Mesenchymal stem cell (in vitro differentiated cells and primary cell): ENCODE measurements at regions not wholly inside any gene's neighbourhood (a gene's known extent, or its start where the extent isn't known, plus 50 kb on each side); places are given as distances from the start of the nearest gene placed in this dataset.

Source experiments
- DNase-seq: peaks from one replicate; pipeline ENCODE4 v3.0.0-alpha.2; 2013
- H2AFZ ChIP-seq: one replicate; pipeline ENCODE4 v1.6.1; 2013; ENCODE audit warnings: low read depth, mild to moderate bottlenecking, control low read depth, inconsistent platforms, low read length, moderate library complexity
- H2AK5ac ChIP-seq: 2 replicates; pipeline ENCODE4 v1.6.1; 2013; ENCODE audit warnings: low read length, moderate library complexity, mild to moderate bottlenecking, inconsistent platforms; ENCODE audit not compliant: severe bottlenecking
- H2BK120ac ChIP-seq: one replicate; pipeline ENCODE4 v1.6.1; 2013; ENCODE audit warnings: low read depth, mild to moderate bottlenecking, inconsistent platforms, low read length, moderate library complexity
- H2BK12ac ChIP-seq, 2 experiments: one replicate each; pipeline ENCODE4 v1.6.1; 2013; ENCODE audit warnings: inconsistent platforms in 2 of 2, low read length in 2 of 2, mild to moderate bottlenecking in 2 of 2, moderate library complexity in 2 of 2, control low read depth in 1 of 2
- H2BK15ac ChIP-seq: one replicate; pipeline ENCODE4 v1.6.1; 2013; ENCODE audit warnings: mild to moderate bottlenecking, low read depth, inconsistent platforms; ENCODE audit not compliant: poor library complexity, severe bottlenecking
- H2BK5ac ChIP-seq: 2 replicates; pipeline ENCODE4 v1.6.1; 2013; ENCODE audit warnings: low read depth, mild to moderate bottlenecking, low read length, control low read depth, inconsistent platforms; ENCODE audit not compliant: poor library complexity, severe bottlenecking
- H3K14ac ChIP-seq, 2 experiments: one replicate each; pipeline ENCODE4 v1.6.1; 2013; ENCODE audit warnings: inconsistent platforms in 2 of 2, low read length in 2 of 2, control low read depth in 1 of 2, mild to moderate bottlenecking in 1 of 2, moderate library complexity in 1 of 2
- H3K18ac ChIP-seq, 2 experiments: one replicate each; pipeline ENCODE4 v1.6.1; 2013; ENCODE audit warnings: inconsistent platforms in 2 of 2, low read length in 2 of 2, control low read depth in 1 of 2, low read depth in 1 of 2, mild to moderate bottlenecking in 1 of 2
- H3K23ac ChIP-seq, 2 experiments: one replicate each; pipeline ENCODE4 v1.6.1; 2013; ENCODE audit warnings: inconsistent platforms in 2 of 2, low read length in 2 of 2, mild to moderate bottlenecking in 2 of 2, moderate library complexity in 2 of 2, control low read depth in 1 of 2
- H3K27ac ChIP-seq: 2 replicates; pipeline ENCODE4 v1.5.1; 2013; ENCODE audit warnings: mild to moderate bottlenecking, moderate library complexity, low read length, control low read depth, inconsistent platforms; ENCODE audit not compliant: poor library complexity, severe bottlenecking
- H3K27me3 ChIP-seq, 2 experiments: 2 replicates each; pipeline versions ENCODE4 v1.6.1 to v1.7.0; 2013; ENCODE audit warnings: low read length in 2 of 2, mild to moderate bottlenecking in 2 of 2, moderate library complexity in 2 of 2, control low read depth in 1 of 2, inconsistent platforms in 1 of 2; ENCODE audit not compliant: control insufficient read depth in 1 of 2, insufficient read depth in 1 of 2
- H3K36me3 ChIP-seq, 2 experiments: 2 replicates each; pipeline versions ENCODE4 v1.6.1 to v1.7.0; 2013; ENCODE audit warnings: low read length in 2 of 2, control low read depth in 1 of 2, inconsistent platforms in 1 of 2, low read depth in 1 of 2, mild to moderate bottlenecking in 1 of 2; ENCODE audit not compliant: insufficient read depth in 2 of 2, control insufficient read depth in 1 of 2
- H3K4ac ChIP-seq, 2 experiments: one replicate each; pipeline ENCODE4 v1.6.1; 2013; ENCODE audit warnings: inconsistent platforms in 2 of 2, low read length in 2 of 2, mild to moderate bottlenecking in 2 of 2, moderate library complexity in 2 of 2, control low read depth in 1 of 2, low read depth in 1 of 2
- H3K4me1 ChIP-seq: 2 replicates; pipeline ENCODE4 v1.6.1; 2013; ENCODE audit warnings: low read depth, low read length, control low read depth; ENCODE audit not compliant: control insufficient read depth, insufficient read depth
- H3K4me2 ChIP-seq: 2 replicates; pipeline ENCODE4 v1.6.1; 2013; ENCODE audit warnings: low read length, mild to moderate bottlenecking, inconsistent platforms; ENCODE audit not compliant: poor library complexity, severe bottlenecking
- H3K4me3 ChIP-seq, 2 experiments: 2 replicates each; pipeline versions ENCODE4 v1.5.1 to v1.7.0; 2013; ENCODE audit warnings: low read length in 2 of 2, mild to moderate bottlenecking in 2 of 2, control low read depth in 1 of 2, low read depth in 1 of 2; ENCODE audit not compliant: insufficient read depth in 1 of 2
- H3K79me1 ChIP-seq: replicated peaks from 2 replicates; pipeline ENCODE4 v1.6.1; 2013; ENCODE audit warnings: mild to moderate bottlenecking, control low read depth, low read length, inconsistent platforms; ENCODE audit not compliant: poor library complexity, severe bottlenecking
- H3K9ac ChIP-seq: 2 replicates; pipeline ENCODE4 v1.7.0; 2013; ENCODE audit warnings: mild to moderate bottlenecking, low read length, moderate library complexity
- H3K9me3 ChIP-seq: 2 replicates; pipeline ENCODE4 v1.7.0; 2013; ENCODE audit warnings: mild to moderate bottlenecking, low read length; ENCODE audit not compliant: control insufficient read depth
- H4K8ac ChIP-seq: one replicate; pipeline ENCODE4 v1.6.1; 2013; ENCODE audit warnings: inconsistent platforms, mild to moderate bottlenecking, low read length, moderate library complexity
- H4K91ac ChIP-seq: one replicate; pipeline ENCODE4 v1.6.1; 2013; ENCODE audit warnings: mild to moderate bottlenecking, low read length, inconsistent platforms
- WGBS: methylation state at CpG from one replicate; pipeline ENCODE4 v1.1.7; 2013; ENCODE audit warnings: mixed read lengths; 5-methylcytosine and 5-hydroxymethylcytosine counted together

- H2AK5ac ChIP-seq, result no peak overlapping the region
- 59% methylated on average over 3 of the region's 3 CpGs for WGBS
Observed at GRCh38 chr13:100904293-100904976, 229.8 kb upstream of the TMTC4 start.

GRCh38 chr13:100899720-100900316 lies 225.2 kb upstream of the TMTC4 start:
- Histone ChIP-seq H2BK5ac (no peak overlapping the region), H3K4me1 (no peaks in the 10 kb centered on the region), H2AK5ac (no peak overlapping the region), H3K14ac (no peak overlapping the region), H3K4me3 (no peak overlapping the region), H2BK120ac (no peak overlapping the region), H3K23ac (no peak overlapping the region), H2BK12ac (no peak overlapping the region), H3K36me3 (no peaks in the 10 kb centered on the region), H3K4ac (no peak overlapping the region), H4K91ac (no peak overlapping the region), H3K18ac (no peak overlapping the region), H2AFZ (no peak overlapping the region), H3K9me3 (no peaks in the 10 kb centered on the region), H3K27ac (no peak overlapping the region), H3K4me2 (no peak overlapping the region), H3K27me3 (no peaks in the 10 kb centered on the region), H4K8ac (no peak overlapping the region), H3K9ac (no peak overlapping the region), H3K79me1 (no peaks in the 10 kb centered on the region), H2BK15ac (no peak overlapping the region)
- WGBS, result 82% methylated on average over 5 of the region's 5 CpGs
- DNase-seq, result no peak

More at GRCh38 chr13:100904293-100904976, 229.8 kb upstream of the TMTC4 start:
- Histone ChIP-seq H3K79me1 (no peaks in the 10 kb centered on the region), H3K23ac (no peak overlapping the region), H2BK15ac (no peak overlapping the region), H3K14ac (no peak overlapping the region), H3K4me1 (no peaks in the 10 kb centered on the region), H4K91ac (no peak overlapping the region), H2BK5ac (no peak overlapping the region), H3K36me3 (no peaks in the 10 kb centered on the region), H2BK12ac (no peak overlapping the region), H3K4me2 (no peak overlapping the region), H3K4ac (no peak overlapping the region), H4K8ac (no peak overlapping the region), H2AFZ (no peak overlapping the region), H3K4me3 (no peak overlapping the region), H3K27ac (no peak overlapping the region), H3K18ac (no peak overlapping the region), H3K9me3 (no peaks in the 10 kb centered on the region), H3K27me3 (no peaks in the 10 kb centered on the region), H2BK120ac (no peak overlapping the region), H3K9ac (no peak overlapping the region)
- DNase-seq, result no peak

- Histone ChIP-seq H2BK5ac (no peak overlapping the region), H4K8ac (no peak overlapping the region), H3K9ac (no peak overlapping the region), H2AK5ac (no peak overlapping the region), H3K36me3 (no peaks in the 10 kb centered on the region), H4K91ac (no peak overlapping the region), H2BK15ac (no peak overlapping the region), H3K27me3 (no peaks in the 10 kb centered on the region), H3K79me1 (no peaks in the 10 kb centered on the region), H3K14ac (no peak overlapping the region), H3K27ac (no peak overlapping the region), H3K4me3 (no peak overlapping the region), H2AFZ (no peak overlapping the region), H2BK120ac (no peak overlapping the region), H3K4ac (no peak overlapping the region), H3K4me2 (no peak overlapping the region), H3K18ac (no peak overlapping the region), H3K4me1 (no peaks in the 10 kb centered on the region), H3K23ac (no peak overlapping the region), H3K9me3 (no peaks in the 10 kb centered on the region), H2BK12ac (no peak overlapping the region)
- DNase-seq, result no peak
- no CpG with 5 or more reads among the region's 1 CpG for WGBS
Observed at GRCh38 chr13:100898431-100898830, 223.8 kb upstream of the TMTC4 start.

- H3K4ac ChIP-seq, result no peak overlapping the region
- H3K9ac ChIP-seq, result no peak overlapping the region
- no peak overlapping the region for H2BK120ac ChIP-seq
- H2AFZ ChIP-seq, result no peak overlapping the region
- no peaks in the 10 kb centered on the region for H3K27me3 ChIP-seq
- DNase-seq, result no peak
- no peaks in the 10 kb centered on the region for H3K79me1 ChIP-seq
- H2BK12ac ChIP-seq, result no peak overlapping the region
- no peaks in the 10 kb centered on the region for H3K9me3 ChIP-seq
- no peaks in the 10 kb centered on the region for H3K36me3 ChIP-seq
- no peaks in the 10 kb centered on the region for H3K4me1 ChIP-seq
- no peak overlapping the region for H3K23ac ChIP-seq
- no peak overlapping the region for H3K4me2 ChIP-seq
- no peak overlapping the region for H3K4me3 ChIP-seq
- no peak overlapping the region for H2BK15ac ChIP-seq
- WGBS, result 87% methylated on average over 2 of the region's 2 CpGs
- no peak overlapping the region for H3K18ac ChIP-seq
- H4K8ac ChIP-seq, result no peak overlapping the region
- H3K27ac ChIP-seq, result no peak overlapping the region
- H2AK5ac ChIP-seq, result no peak overlapping the region
- no peak overlapping the region for H4K91ac ChIP-seq
- H2BK5ac ChIP-seq, result no peak overlapping the region
- H3K14ac ChIP-seq, result no peak overlapping the region
Observed at GRCh38 chr13:100895651-100896050, 221.1 kb upstream of the TMTC4 start.
